Loucy (cell line): ENCODE measurements at regions not wholly inside any gene's neighbourhood (a gene's known extent, or its start where the extent isn't known, plus 50 kb on each side); places are given as distances from the start of the nearest gene placed in this dataset.

ENCODE experiments used
- H2AFZ ChIP-seq: fragments of 200-600 bp; sonication (generic); 2 replicates; pipeline ENCODE4 v1.6.0; 2016; ENCODE audit warnings: antibody characterized with exemption, mild to moderate bottlenecking, low read length, moderate library complexity
- H3F3A ChIP-seq: fragments of 200-600 bp; 2 replicates; pipeline ENCODE4 v1.6.0; 2016; ENCODE audit warnings: antibody characterized with exemption, low read depth, mild to moderate bottlenecking
- H3K27me3 ChIP-seq: fragments of 200-600 bp; sonication (generic); 2 replicates; pipeline ENCODE4 v1.6.1; 2014; ENCODE audit warnings: low read length, mild to moderate bottlenecking; ENCODE audit not compliant: insufficient read depth, poor library complexity, severe bottlenecking
- H3K36me3 ChIP-seq: fragments of 200-600 bp; sonication (generic); 2 replicates; pipeline ENCODE4 v1.6.1; 2016; ENCODE audit warnings: low read length; ENCODE audit not compliant: insufficient read depth
- H3K4me1 ChIP-seq: fragments of 200-600 bp; sonication (generic); 2 replicates; pipeline ENCODE4 v1.5.1; 2014; ENCODE audit warnings: low read length, mild to moderate bottlenecking; ENCODE audit not compliant: insufficient read depth, poor library complexity, severe bottlenecking
- H3K4me2 ChIP-seq: fragments of 200-600 bp; sonication (generic); 2 replicates; pipeline ENCODE4 v1.6.0; 2014; ENCODE audit warnings: antibody characterized with exemption, low read length, low read depth, mild to moderate bottlenecking; ENCODE audit not compliant: poor library complexity, severe bottlenecking
- H3K4me3 ChIP-seq: fragments of 200-600 bp; sonication (generic); 2 replicates; pipeline ENCODE4 v1.5.1; 2014; ENCODE audit warnings: low read length, mild to moderate bottlenecking, mixed read lengths; ENCODE audit not compliant: poor library complexity, severe bottlenecking
- H3K79me2 ChIP-seq: fragments of 200-600 bp; sonication (generic); 2 replicates; pipeline ENCODE4 v1.6.1; 2014; ENCODE audit warnings: low read length; ENCODE audit not compliant: insufficient read depth
- H3K9ac ChIP-seq: fragments of 200-600 bp; sonication (generic); 2 replicates; pipeline ENCODE4 v1.6.0; 2014; ENCODE audit warnings: mild to moderate bottlenecking, low read depth, low read length, moderate library complexity; ENCODE audit not compliant: poor library complexity, severe bottlenecking
- H3K9me2 ChIP-seq: fragments of 200-600 bp; sonication (generic); replicated peaks from 2 replicates; pipeline ENCODE4 v1.6.1; 2016; ENCODE audit warnings: low read depth, low read length, mixed read lengths
- H3K9me3 ChIP-seq: fragments of 200-600 bp; sonication (generic); 2 replicates; pipeline ENCODE4 v1.6.1; 2014; ENCODE audit warnings: mild to moderate bottlenecking, antibody characterized with exemption, low read length, low read depth; ENCODE audit not compliant: insufficient read depth
- H4K20me1 ChIP-seq: fragments of 200-600 bp; sonication (generic); 2 replicates; pipeline ENCODE4 v1.6.0; 2014; ENCODE audit warnings: antibody characterized with exemption, low read length, mild to moderate bottlenecking; ENCODE audit not compliant: insufficient read depth, poor library complexity, severe bottlenecking
- CTCF ChIP-seq: fragments of 200-600 bp; sonication (generic); conservative IDR thresholded peaks from 2 replicates; pipeline ENCODE4 v1.5.1; 2014; ENCODE audit warnings: mild to moderate bottlenecking, antibody characterized with exemption, low read length
- EZH2phosphoT487 ChIP-seq: fragments of 200-600 bp; IDR thresholded peaks from 2 replicates; pipeline ENCODE4 v1.6.1; 2018; ENCODE audit warnings: antibody characterized with exemption, mild to moderate bottlenecking, moderate library complexity, borderline replicate concordance

- H3K4me3 ChIP-seq, result no peak overlapping the region
- TF ChIP-seq EZH2phosphoT487 (no peak), CTCF (no peak)
- peaks cover 19% of the 10 kb centered on the region; the same call in 1 of the 2 replicates for H3K9me3 ChIP-seq
- no peaks in the 10 kb centered on the region for H3K27me3 ChIP-seq
- H3F3A ChIP-seq, result no peaks in the 10 kb centered on the region
- no peaks in the 10 kb centered on the region for H3K36me3 ChIP-seq
- no peak overlapping the region for H3K4me2 ChIP-seq
- H3K4me1 ChIP-seq, result no peaks in the 10 kb centered on the region
- H3K9ac ChIP-seq, result no peak overlapping the region
- no peaks in the 10 kb centered on the region for H4K20me1 ChIP-seq
- H2AFZ ChIP-seq, result no peak overlapping the region
- H3K9me2 ChIP-seq, result no peaks in the 10 kb centered on the region
- no peaks in the 10 kb centered on the region for H3K79me2 ChIP-seq
Observed at GRCh38 chr11:70892889-70893288, 359.5 kb downstream of the SHANK2 start.

- H3K79me2 ChIP-seq, result no peaks in the 10 kb centered on the region
- no peak for TF ChIP-seq CTCF
- TF ChIP-seq EZH2phosphoT487, result no peak
- no peaks in the 10 kb centered on the region for H3K9me2 ChIP-seq
Observed at GRCh38 chr11:70894566-70895365, 357.6 kb downstream of the SHANK2 start.

GRCh38 chr11:70895366-70895670 is 357.1 kb downstream of the SHANK2 start:
- peaks cover 12% of the 10 kb centered on the region; the same call in 1 of the 2 replicates for H3K9me3 ChIP-seq
- no peak overlapping the region for H3K9ac ChIP-seq
- H4K20me1 ChIP-seq, result no peaks in the 10 kb centered on the region
- no peaks in the 10 kb centered on the region for H3F3A ChIP-seq
- no peaks in the 10 kb centered on the region for H3K36me3 ChIP-seq
- H2AFZ ChIP-seq, result no peak overlapping the region
- no peaks in the 10 kb centered on the region for H3K27me3 ChIP-seq
- TF ChIP-seq EZH2phosphoT487 (no peak), CTCF (no peak)
- no peak overlapping the region for H3K4me3 ChIP-seq
- no peaks in the 10 kb centered on the region for H3K9me2 ChIP-seq
- H3K4me1 ChIP-seq, result no peaks in the 10 kb centered on the region
- no peak overlapping the region for H3K4me2 ChIP-seq
- no peaks in the 10 kb centered on the region for H3K79me2 ChIP-seq

More at GRCh38 chr11:70894566-70895365, 357.6 kb downstream of the SHANK2 start:
- H3K9ac ChIP-seq, result no peak overlapping the region
- H3K4me3 ChIP-seq, result no peak overlapping the region
- no peak overlapping the region for H3K4me2 ChIP-seq
- no peaks in the 10 kb centered on the region for H4K20me1 ChIP-seq
- no peaks in the 10 kb centered on the region for H3K36me3 ChIP-seq
- peaks cover 13% of the 10 kb centered on the region; the same call in 1 of the 2 replicates for H3K9me3 ChIP-seq
- H3K4me1 ChIP-seq, result no peaks in the 10 kb centered on the region
- H3K27me3 ChIP-seq, result no peaks in the 10 kb centered on the region
- no peaks in the 10 kb centered on the region for H3F3A ChIP-seq
- no peak overlapping the region for H2AFZ ChIP-seq
